Cardiac muscle cell (in vitro differentiated cells and primary cell): ENCODE measurements at regions not wholly inside any gene's neighbourhood (a gene's known extent, or its start where the extent isn't known, plus 50 kb on each side); places are given as distances from the start of the nearest gene placed in this dataset.

ENCODE experiments used
- DNase-seq, 2 donors: peaks; one replicate each; pipeline versions ENCODE4 v3.0.0 to v3.0.0-alpha.2; 2010 to 2017; ENCODE audit warnings: low read depth in 1 of 2, low spot score in 1 of 2
- H3K27ac ChIP-seq: fragments of 200-600 bp; sonication (generic); 2 replicates; pipeline ENCODE4 v1.5.1; 2016
- H3K27me3 ChIP-seq: fragments of 200-600 bp; sonication (generic); 2 replicates; pipeline ENCODE4 v1.6.0; 2016; ENCODE audit warnings: control low read depth
- H3K36me3 ChIP-seq: fragments of 200-600 bp; sonication (generic); 2 replicates; pipeline ENCODE4 v1.5.1; 2016; ENCODE audit warnings: control low read depth
- H3K4me1 ChIP-seq: fragments of 200-600 bp; sonication (generic); 2 replicates; pipeline ENCODE4 v1.8.1; 2017; ENCODE audit warnings: low read depth, mild to moderate bottlenecking, mixed run types
- H3K4me3 ChIP-seq: fragments of 200-600 bp; sonication (generic); 2 replicates; pipeline ENCODE4 v1.5.1; 2016; ENCODE audit warnings: mild to moderate bottlenecking
- H3K9me3 ChIP-seq: fragments of 200-600 bp; sonication (generic); 2 replicates; pipeline ENCODE4 v1.5.1; 2017; ENCODE audit warnings: low read depth, mild to moderate bottlenecking, control low read depth
- TF ChIP-seq, protein P1 (sequence below): IDR thresholded peaks from 2 replicates; pipeline ENCODE4 v1.5.1; 2012; ENCODE audit warnings: low read depth, mild to moderate bottlenecking, low read length

DNA sequence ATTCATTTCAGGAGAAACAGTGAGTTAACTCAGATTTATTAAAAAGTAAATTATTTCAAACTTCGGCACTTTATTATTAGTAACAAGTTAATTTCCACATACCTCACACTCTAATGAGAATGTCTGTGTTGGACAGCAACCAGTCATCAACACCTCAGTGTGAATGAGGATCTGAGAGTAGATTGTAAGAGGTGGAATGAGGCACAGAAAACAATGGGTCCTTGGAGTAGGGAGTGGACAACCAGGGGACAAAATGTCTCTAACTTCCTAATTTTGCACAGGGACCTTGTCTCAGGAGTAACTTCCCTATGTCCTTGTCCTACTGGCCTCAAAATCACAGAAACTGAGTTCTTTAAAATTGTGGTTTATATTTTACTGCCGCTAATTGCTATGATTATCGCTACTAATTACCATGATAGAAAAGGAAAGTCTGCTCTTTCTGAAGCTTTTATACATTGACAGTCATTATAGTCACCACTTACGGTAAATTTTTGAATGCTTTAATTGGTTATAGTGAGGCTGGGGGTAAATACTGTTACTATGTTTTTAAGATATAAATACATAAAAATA, 82.2 kb upstream of the LRPPRC start:
- TF ChIP-seq, protein P1, sequence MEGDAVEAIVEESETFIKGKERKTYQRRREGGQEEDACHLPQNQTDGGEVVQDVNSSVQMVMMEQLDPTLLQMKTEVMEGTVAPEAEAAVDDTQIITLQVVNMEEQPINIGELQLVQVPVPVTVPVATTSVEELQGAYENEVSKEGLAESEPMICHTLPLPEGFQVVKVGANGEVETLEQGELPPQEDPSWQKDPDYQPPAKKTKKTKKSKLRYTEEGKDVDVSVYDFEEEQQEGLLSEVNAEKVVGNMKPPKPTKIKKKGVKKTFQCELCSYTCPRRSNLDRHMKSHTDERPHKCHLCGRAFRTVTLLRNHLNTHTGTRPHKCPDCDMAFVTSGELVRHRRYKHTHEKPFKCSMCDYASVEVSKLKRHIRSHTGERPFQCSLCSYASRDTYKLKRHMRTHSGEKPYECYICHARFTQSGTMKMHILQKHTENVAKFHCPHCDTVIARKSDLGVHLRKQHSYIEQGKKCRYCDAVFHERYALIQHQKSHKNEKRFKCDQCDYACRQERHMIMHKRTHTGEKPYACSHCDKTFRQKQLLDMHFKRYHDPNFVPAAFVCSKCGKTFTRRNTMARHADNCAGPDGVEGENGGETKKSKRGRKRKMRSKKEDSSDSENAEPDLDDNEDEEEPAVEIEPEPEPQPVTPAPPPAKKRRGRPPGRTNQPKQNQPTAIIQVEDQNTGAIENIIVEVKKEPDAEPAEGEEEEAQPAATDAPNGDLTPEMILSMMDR: no peak
- no peaks in the 10 kb centered on the region for H3K9me3 ChIP-seq
- no peak overlapping the region for H3K4me3 ChIP-seq
- no peak for DNase-seq
- no peaks in the 10 kb centered on the region for H3K27me3 ChIP-seq
- H3K36me3 ChIP-seq: no peaks in the 10 kb centered on the region
- H3K27ac ChIP-seq: no peak overlapping the region
- no peaks in the 10 kb centered on the region for H3K4me1 ChIP-seq

DNA sequence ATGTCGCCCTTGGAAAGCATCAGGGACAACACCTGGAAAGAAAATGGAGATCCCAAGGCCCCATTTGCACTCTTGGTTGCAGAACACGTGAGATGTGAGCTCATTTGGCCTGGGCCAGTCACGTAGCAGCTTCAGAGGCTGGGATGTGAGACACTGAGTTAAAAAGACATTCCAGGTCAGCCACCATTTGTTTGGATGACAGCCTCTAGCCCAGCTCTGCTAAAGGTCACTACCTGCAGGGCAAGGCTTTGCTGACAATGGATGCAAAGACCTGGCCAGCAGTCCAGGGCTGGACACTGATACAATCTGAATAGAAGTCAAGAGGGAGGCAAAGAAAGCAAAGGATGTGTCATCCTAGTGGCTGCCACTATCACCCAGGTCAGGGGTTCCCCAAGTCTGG, 83.9 kb upstream of the LRPPRC start:
- Histone ChIP-seq H3K4me1 (no peaks in the 10 kb centered on the region), H3K27ac (no peak overlapping the region), H3K27me3 (no peaks in the 10 kb centered on the region), H3K4me3 (no peak overlapping the region), H3K9me3 (no peaks in the 10 kb centered on the region), H3K36me3 (no peaks in the 10 kb centered on the region)
- TF ChIP-seq, protein P1: no peak
- no peak for DNase-seq

DNA sequence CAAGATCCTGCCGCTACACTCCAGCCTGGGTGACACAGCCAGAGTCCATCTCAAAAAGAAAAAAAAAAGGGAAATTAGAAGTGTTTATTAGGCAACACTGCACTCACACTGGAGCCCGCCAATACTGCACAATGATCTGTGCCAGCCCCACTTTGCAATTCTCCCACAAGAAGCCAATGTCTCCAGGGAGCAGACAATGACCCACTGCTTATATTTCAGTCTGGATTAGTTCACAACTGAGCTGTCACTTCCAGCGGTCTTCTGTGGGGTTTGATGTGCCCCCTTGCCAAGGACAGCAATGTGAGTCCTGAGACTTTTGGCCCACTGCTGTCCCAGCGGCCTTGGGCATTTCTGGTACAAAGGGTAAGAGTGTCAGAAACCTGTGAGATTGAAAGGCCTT, 85.6 kb upstream of the PPM1B start:
- no peaks in the 10 kb centered on the region for H3K9me3 ChIP-seq
- TF ChIP-seq, protein P1: no peak
- H3K36me3 ChIP-seq: no peaks in the 10 kb centered on the region
- no peak overlapping the region for H3K27ac ChIP-seq
- H3K27me3 ChIP-seq: no peaks in the 10 kb centered on the region
- DNase-seq: no peak
- H3K4me1 ChIP-seq: no peaks in the 10 kb centered on the region
- no peak overlapping the region for H3K4me3 ChIP-seq

DNA sequence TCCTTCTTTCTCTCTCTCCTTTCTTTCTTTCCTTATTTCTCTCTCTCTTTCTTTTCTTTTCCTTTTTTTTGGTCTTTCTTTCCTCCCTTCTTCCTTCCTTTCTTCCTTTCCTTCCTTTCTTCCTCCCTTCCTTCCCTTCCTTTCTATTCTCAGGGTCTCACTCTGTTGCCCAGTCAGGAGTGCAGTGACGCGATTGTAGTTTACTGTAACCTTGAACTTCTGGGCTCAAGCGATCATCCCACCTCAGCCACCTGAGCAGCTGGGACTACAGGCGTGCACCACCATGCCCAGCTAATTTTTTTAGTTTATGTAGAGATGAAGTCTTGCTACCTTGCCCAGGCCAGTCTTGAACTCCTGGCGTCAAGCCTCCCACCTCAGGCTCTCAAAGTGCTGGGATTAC, 83.8 kb upstream of the PPM1B start:
- H3K27me3 ChIP-seq: no peaks in the 10 kb centered on the region
- TF ChIP-seq, protein P1: no peak

DNA sequence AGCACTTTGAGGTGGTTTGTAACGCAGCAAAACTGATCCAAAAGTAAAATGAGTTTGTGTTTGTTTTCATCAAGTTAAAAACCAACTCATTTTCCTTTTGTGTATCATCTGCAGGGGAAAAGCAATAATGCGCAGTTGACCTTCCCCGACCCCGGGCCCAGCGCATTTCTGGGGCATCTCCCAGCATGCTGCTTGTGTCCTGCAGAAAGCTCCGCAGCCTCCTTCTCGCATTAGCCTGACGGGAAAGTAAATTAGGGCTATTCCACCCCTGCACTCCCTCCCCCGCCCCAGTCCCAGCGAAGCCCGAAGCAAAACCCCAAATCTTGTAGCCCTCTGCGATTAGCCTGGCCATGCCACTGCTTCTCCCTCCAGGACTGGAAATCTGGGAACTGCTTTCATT, 82.0 kb upstream of the PPM1B start:
- Histone ChIP-seq H3K4me1 (no peaks in the 10 kb centered on the region), H3K4me3 (no peak overlapping the region), H3K9me3 (no peaks in the 10 kb centered on the region), H3K27me3 (no peaks in the 10 kb centered on the region), H3K36me3 (no peaks in the 10 kb centered on the region), H3K27ac (no peak overlapping the region)
- TF ChIP-seq, protein P1: no peak
- DNase-seq: no peak

More for the DNA sequence above, 83.8 kb upstream of the PPM1B start:
- no peak for DNase-seq
- H3K36me3 ChIP-seq: no peaks in the 10 kb centered on the region
- H3K27ac ChIP-seq: no peak overlapping the region
- no peaks in the 10 kb centered on the region for H3K4me1 ChIP-seq
- no peaks in the 10 kb centered on the region for H3K9me3 ChIP-seq
- H3K4me3 ChIP-seq: no peak overlapping the region
